ENCODE measurements at regions not wholly inside any gene's neighbourhood (a gene's known extent, or its start where the extent isn't known, plus 50 kb on each side); places are given as distances from the start of the nearest gene placed in this dataset.

- H3K27ac ChIP-seq (ENCODE audit: low read depth, low read length), result no peak overlapping the region
- no peak for ATAC-seq
- intact Hi-C loops (cut with micrococcal nuclease), result no loop called here
- CTCF ChIA-PET, result no interaction called here
- H3K79me2 ChIP-seq (ENCODE audit: insufficient read depth, low read length), result no peaks in the 10 kb centered on the region
- H3K27me3 ChIP-seq (ENCODE audit: insufficient read depth, low read length), result no peaks in the 10 kb centered on the region
- H3K9me3 ChIP-seq (ENCODE audit: control insufficient read depth in 1 of 2, insufficient read depth in 1 of 2, low read depth in 1 of 2, low read length in 2 of 2), result peaks cover 0 to 18% of the 10 kb centered on the region in 2 experiments; a peak in 2 of 4 replicates
- no peaks in the 10 kb centered on the region for H4K20me1 ChIP-seq (ENCODE audit: insufficient read depth)
- no peak overlapping the region for H3K4me2 ChIP-seq (ENCODE audit: low read length)
- RAD21 ChIA-PET (ENCODE audit: low non-redundant PET in 1 of 2, low total read pairs in 2 of 2, uncharacterized antibody in 2 of 2, unreplicated experiment in 2 of 2), result no interaction called here
- no peaks in the 10 kb centered on the region for H3K9me2 ChIP-seq (ENCODE audit: insufficient read depth)
- H2AFZ ChIP-seq (ENCODE audit: low read depth, low read length, poor library complexity, severe bottlenecking), result no peak overlapping the region
- H3K4me1 ChIP-seq (ENCODE audit: control insufficient read depth in 1 of 2, insufficient read depth in 2 of 2, low read length in 2 of 2), result no peaks in the 10 kb centered on the region
- POLR2A ChIA-PET, result no interaction called here
- no peak for DNase-seq (ENCODE audit: low read depth, low spot score)
- no peak overlapping the region for H3K9ac ChIP-seq (ENCODE audit: low read length)
- BruUV-seq (replicated peaks), result no TSS peak
- H3K36me3 ChIP-seq (ENCODE audit: control insufficient read depth in 1 of 2, insufficient read depth in 2 of 2, low read length in 2 of 2), result no peaks in the 10 kb centered on the region
- no peak overlapping the region for H3K4me3 ChIP-seq (replicated peaks in 1 of 2; ENCODE audit: low read depth in 1 of 2, low read length in 2 of 2)
- TF ChIP-seq CEBPB (IDR thresholded peaks at IDR 0.05; ENCODE audit: low read depth) (no peak), SRF (IDR thresholded peaks at IDR 0.05; ENCODE audit: low read depth) (no peak), REST (IDR thresholded peaks at IDR 0.05; ENCODE audit: low read depth) (no peak), SP1 (IDR thresholded peaks at IDR 0.05; ENCODE audit: low read depth) (no peak), ELF1 (IDR thresholded peaks at IDR 0.05; ENCODE audit: borderline replicate concordance, low read depth) (no peak), YY1 (IDR thresholded peaks at IDR 0.05; ENCODE audit: extremely low read depth, insufficient replicate concordance, low read depth, low read length) (no peak), ZBTB33 (IDR thresholded peaks at IDR 0.05; ENCODE audit: extremely low read depth, insufficient replicate concordance, low read length) (no peak), CTCF (IDR thresholded peaks at IDR 0.05 in 2 of 3, conservative IDR thresholded peaks at IDR 0.05 in 1 of 3; ENCODE audit: borderline replicate concordance in 1 of 3, insufficient read depth in 1 of 3, low read depth in 2 of 3, low read length in 2 of 3) (no peak), POLR2A (IDR thresholded peaks at IDR 0.05; ENCODE audit: borderline replicate concordance, extremely low read depth, insufficient read depth, insufficient read length) (no peak), EGR1 (IDR thresholded peaks at IDR 0.05; ENCODE audit: low read depth) (no peak), FOSL1 (IDR thresholded peaks at IDR 0.05; ENCODE audit: low read depth) (no peak), TCF7L2 (IDR thresholded peaks at IDR 0.05; ENCODE audit: borderline replicate concordance, extremely low read depth, insufficient read depth, insufficient read length) (no peak), CBX3 (IDR thresholded peaks at IDR 0.05; ENCODE audit: low read depth) (no peak), EZH2 (IDR thresholded peaks at IDR 0.05) (no peak), ATF3 (IDR thresholded peaks at IDR 0.05) (no peak), ZFX (IDR thresholded peaks at IDR 0.05) (no peak), MAX (IDR thresholded peaks at IDR 0.05) (no peak), ZNF274 (IDR thresholded peaks at IDR 0.05; ENCODE audit: low read depth, low read length) (no peak), SIN3A (IDR thresholded peaks at IDR 0.05; ENCODE audit: low read depth) (no peak)
Measured at GRCh38 chr20:6616421-6616820, 151.1 kb upstream of the BMP2 start.

Measured in HCT116 (cell line).